ENCODE measurements at regions not wholly inside any gene's neighbourhood (a gene's known extent, or its start where the extent isn't known, plus 50 kb on each side); places are given as distances from the start of the nearest gene placed in this dataset.

DNA sequence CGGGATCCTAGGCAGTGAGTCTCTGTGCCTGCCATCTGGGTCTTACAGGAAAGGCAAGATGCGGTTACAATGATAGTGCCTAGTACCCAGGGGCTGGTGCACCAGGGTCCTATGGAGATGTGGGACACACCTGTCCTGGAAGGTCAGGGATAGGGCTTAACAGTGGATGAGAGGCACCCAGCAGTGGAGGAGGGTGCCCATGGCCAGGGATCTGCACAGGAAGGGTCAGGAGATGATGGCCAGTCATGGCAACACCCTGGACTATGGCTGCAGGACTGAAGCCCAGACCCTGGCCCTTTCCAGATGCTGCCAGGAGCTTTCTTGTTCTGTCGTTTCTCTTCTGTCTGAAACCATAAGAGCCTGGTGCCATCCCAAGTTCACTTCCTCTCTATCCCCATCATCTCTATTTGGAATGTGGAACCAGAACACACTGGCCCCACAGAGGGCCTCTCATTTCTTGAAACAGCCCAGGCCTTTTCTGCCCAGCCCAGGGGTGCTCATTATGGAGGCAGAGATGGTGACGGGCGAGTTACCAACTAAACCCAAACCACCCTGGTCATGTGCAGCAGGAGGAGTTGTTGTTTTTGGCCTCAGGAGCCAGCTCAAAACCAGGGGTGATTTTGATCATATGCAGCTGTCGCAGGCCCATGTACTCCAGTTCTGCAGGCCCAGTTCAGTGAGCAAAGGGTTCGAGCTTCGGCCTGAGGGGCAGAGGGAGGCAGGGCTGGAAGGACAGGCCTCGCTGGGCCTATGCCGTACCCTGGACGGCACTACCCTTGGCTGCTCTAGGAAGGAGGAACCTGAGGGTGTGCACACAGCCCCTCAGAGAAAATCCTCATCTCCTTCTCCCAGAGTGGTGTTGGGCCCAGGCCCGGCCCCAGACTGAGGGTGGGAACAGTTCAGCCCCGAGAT is 52.6 kb upstream of the GDF10 start:
- Histone ChIP-seq H3K4me1 (replicated peaks) (no peaks in the 10 kb centered on the region), H3K27ac (no peak overlapping the region), H3K4me3 (no peak overlapping the region), H3K36me3 (no peaks in the 10 kb centered on the region), H3K9me3 (no peaks in the 10 kb centered on the region), H3K27me3 (replicated peaks; ENCODE audit: insufficient read depth) (no peaks in the 10 kb centered on the region)
- no peak for TF ChIP-seq POLR2AphosphoS5 (IDR thresholded peaks at IDR 0.05)
- DNase-seq (ENCODE audit: low spot score): no peak
- intact Hi-C loops (cut with DNase I): no loop called here
- WGBS: 76% methylated on average over 13 of the region's 13 CpGs

DNA sequence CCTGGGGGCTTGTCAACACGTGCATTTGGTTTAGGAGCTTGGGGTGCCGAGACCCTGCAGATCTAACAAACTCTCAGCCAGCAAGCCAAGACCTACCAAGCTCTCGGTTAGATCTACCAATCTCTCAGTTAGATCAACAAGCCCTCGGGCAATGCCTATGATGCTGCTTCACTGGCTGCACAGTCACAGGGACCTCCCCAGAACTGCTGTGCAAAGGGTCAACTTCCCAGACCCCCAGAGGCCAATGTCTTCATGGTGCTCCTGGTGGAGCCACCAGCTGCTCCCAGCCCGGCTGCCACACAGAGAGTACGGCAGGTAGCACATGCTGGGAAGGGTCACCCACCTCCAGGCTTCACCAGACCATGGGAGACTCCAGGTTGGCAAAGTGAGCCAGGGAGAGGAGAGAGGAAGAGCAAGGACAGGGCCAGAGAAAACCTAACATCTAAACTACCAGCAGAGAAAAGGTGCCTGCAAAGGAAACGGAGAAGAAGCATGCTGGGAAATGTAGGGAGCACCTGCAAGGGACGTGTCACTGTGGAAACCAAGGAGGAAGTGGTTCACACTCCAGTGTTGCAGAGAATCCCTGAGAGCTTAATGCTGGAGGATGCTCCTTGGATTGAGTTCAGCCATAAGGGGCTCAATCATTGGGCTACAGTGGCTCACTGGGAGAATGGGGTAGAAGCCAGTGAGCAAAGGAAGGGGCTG is 51.5 kb upstream of the GDF10 start:
- Histone ChIP-seq H3K36me3 (no peaks in the 10 kb centered on the region), H3K9me3 (no peaks in the 10 kb centered on the region), H3K27ac (no peak overlapping the region), H3K4me1 (replicated peaks) (no peaks in the 10 kb centered on the region), H3K4me3 (no peak overlapping the region), H3K27me3 (replicated peaks; ENCODE audit: insufficient read depth) (no peaks in the 10 kb centered on the region)
- 86% methylated on average over 8 of the region's 8 CpGs for WGBS
- intact Hi-C loops (cut with DNase I): no loop called here
- no peak for DNase-seq (ENCODE audit: low spot score)
- TF ChIP-seq, protein P1, sequence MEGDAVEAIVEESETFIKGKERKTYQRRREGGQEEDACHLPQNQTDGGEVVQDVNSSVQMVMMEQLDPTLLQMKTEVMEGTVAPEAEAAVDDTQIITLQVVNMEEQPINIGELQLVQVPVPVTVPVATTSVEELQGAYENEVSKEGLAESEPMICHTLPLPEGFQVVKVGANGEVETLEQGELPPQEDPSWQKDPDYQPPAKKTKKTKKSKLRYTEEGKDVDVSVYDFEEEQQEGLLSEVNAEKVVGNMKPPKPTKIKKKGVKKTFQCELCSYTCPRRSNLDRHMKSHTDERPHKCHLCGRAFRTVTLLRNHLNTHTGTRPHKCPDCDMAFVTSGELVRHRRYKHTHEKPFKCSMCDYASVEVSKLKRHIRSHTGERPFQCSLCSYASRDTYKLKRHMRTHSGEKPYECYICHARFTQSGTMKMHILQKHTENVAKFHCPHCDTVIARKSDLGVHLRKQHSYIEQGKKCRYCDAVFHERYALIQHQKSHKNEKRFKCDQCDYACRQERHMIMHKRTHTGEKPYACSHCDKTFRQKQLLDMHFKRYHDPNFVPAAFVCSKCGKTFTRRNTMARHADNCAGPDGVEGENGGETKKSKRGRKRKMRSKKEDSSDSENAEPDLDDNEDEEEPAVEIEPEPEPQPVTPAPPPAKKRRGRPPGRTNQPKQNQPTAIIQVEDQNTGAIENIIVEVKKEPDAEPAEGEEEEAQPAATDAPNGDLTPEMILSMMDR (IDR thresholded peaks at IDR 0.05): no peak
- TF ChIP-seq POLR2AphosphoS5 (IDR thresholded peaks at IDR 0.05): no peak
- TF ChIP-seq POLR2A (IDR thresholded peaks at IDR 0.05): no peak

DNA sequence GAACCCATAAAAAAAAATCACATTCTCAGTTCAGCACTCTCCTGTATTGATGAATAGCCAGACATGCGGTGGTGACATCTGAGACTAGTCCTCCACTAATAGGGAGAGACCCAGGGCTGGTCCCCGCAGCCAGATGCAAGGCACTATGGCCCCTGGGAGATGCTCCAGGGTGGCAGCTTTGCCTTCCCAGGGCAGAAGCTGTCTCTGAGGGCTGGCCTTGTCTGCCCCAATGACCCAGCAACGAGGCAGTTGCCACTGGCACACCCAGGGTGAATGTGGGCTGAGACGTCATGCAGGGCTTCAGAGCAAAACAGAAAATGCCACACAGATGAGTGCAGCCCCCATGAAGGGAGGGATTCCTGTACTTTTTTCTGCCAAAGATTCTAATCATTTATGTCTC is 50.1 kb upstream of the GDF10 start:
- Histone ChIP-seq H3K4me1 (replicated peaks) (no peaks in the 10 kb centered on the region), H3K27me3 (replicated peaks; ENCODE audit: insufficient read depth) (no peaks in the 10 kb centered on the region), H3K27ac (no peak overlapping the region), H3K4me3 (no peak overlapping the region), H3K9me3 (no peaks in the 10 kb centered on the region), H3K36me3 (no peaks in the 10 kb centered on the region)
- intact Hi-C loops (cut with DNase I): no loop called here
- 90% methylated on average over 4 of the region's 4 CpGs for WGBS
- no peak for DNase-seq (ENCODE audit: low spot score)
- no peak for TF ChIP-seq POLR2A (IDR thresholded peaks at IDR 0.05)
- TF ChIP-seq, protein P1 (IDR thresholded peaks at IDR 0.05): no peak
- no peak for TF ChIP-seq POLR2AphosphoS5 (IDR thresholded peaks at IDR 0.05)

All from prostate gland (tissue), 2 donors.